ENCODE measurements at regions not wholly inside any gene's neighbourhood (a gene's known extent, or its start where the extent isn't known, plus 50 kb on each side); places are given as distances from the start of the nearest gene placed in this dataset.

GRCh38 chr7:55641273-55641691 is 69.0 kb upstream of the VOPP1 start:
- peak; percentile 91 for ATAC-seq
- Mint-ChIP-seq H3K27me3 (no peaks in the 10 kb centered on the region), H3K4me1 (peaks cover 10% of the 10 kb centered on the region), H3K36me3 (ENCODE audit: low read depth) (peaks cover 2% of the 10 kb centered on the region), H3K4me3 (no peak overlapping the region), H3K27ac (peak overlapping the region; percentile 73)
- H3K9me3 ChIP-seq (ENCODE audit: control insufficient read depth, low read length, poor library complexity, severe bottlenecking), result no peaks in the 10 kb centered on the region
- DNase-seq, result no peak

- no peaks in the 10 kb centered on the region for H3K9me3 ChIP-seq (ENCODE audit: control insufficient read depth, low read length, poor library complexity, severe bottlenecking)
- Mint-ChIP-seq H3K4me1 (peaks cover 10% of the 10 kb centered on the region), H3K27ac (no peak overlapping the region), H3K36me3 (ENCODE audit: low read depth) (peaks cover 2% of the 10 kb centered on the region), H3K27me3 (no peaks in the 10 kb centered on the region), H3K4me3 (no peak overlapping the region)
- DNase-seq, result no peak
- no peak for ATAC-seq
Observed at GRCh38 chr7:55639640-55640039, 67.3 kb upstream of the VOPP1 start.

DNA sequence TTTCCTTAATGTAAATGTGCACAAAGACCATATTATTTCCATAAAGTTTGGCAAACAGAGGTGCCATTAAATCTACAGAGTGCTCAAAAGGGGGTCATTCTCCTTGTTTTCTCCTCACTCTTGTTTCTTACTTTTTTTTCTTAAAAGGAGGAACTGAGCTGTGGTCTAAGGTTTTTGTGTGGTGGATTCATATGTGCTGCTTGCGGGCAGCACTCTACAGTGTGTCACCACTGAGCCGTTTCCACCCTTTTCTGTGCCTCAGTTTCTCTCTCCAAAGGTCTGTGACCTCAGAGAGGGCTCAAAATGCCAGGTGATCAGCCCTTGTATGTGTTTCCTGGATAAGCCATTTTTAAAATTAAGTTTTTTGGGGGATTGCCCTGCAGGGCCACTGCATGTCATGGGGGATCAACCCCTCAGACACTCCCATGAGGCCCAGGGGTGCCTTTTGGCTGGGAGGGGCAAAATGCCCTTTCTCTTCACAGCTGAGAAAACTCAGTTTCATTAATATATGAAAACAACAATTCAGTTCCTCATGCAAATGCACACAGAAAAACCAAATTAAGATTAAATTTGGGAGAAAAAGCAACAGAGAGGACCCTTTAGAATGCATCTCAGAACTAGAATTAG is 56.9 kb upstream of the VOPP1 start:
- ATAC-seq, result no peak
- Mint-ChIP-seq H3K4me3 (no peak overlapping the region), H3K36me3 (ENCODE audit: low read depth) (no peaks in the 10 kb centered on the region), H3K27me3 (peaks cover 22% of the 10 kb centered on the region), H3K27ac (no peak overlapping the region), H3K4me1 (no peaks in the 10 kb centered on the region)
- no peak for DNase-seq
- peaks cover 2% of the 10 kb centered on the region for H3K9me3 ChIP-seq (ENCODE audit: control insufficient read depth, low read length, poor library complexity, severe bottlenecking)

DNA sequence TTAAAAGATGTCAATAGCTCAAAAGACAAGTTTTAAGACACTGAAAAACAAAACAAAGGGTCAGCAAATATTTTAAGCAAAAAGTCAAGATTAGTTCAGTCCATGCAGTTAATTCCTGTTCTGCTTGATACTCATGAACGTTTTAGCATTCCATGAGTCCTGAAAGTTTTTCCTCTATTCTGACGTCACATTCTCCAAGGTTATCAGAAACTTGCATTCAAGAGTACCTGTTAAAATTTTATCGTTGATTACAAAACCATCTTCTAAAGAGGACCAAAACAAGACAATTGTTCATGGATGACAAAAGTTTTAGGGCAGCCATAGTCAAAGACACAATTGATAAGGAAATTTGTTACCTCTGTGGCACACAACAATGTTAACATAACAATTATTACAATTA is 52.5 kb upstream of the VOPP1 start:
- no peaks in the 10 kb centered on the region for H3K4me1 Mint-ChIP-seq
- no peak overlapping the region for H3K27ac Mint-ChIP-seq
- H3K9me3 ChIP-seq (ENCODE audit: control insufficient read depth, low read length, poor library complexity, severe bottlenecking), result peaks cover 2% of the 10 kb centered on the region
- DNase-seq (no peak), ATAC-seq (no peak)
- H3K36me3 Mint-ChIP-seq (ENCODE audit: low read depth), result peaks cover under 1% of the 10 kb centered on the region
- H3K4me3 Mint-ChIP-seq, result no peak overlapping the region
- H3K27me3 Mint-ChIP-seq, result peaks cover 33% of the 10 kb centered on the region

- no peak overlapping the region for H3K4me3 Mint-ChIP-seq
- H3K36me3 Mint-ChIP-seq (ENCODE audit: low read depth), result peaks cover 2% of the 10 kb centered on the region
- peaks cover 2% of the 10 kb centered on the region for H3K9me3 ChIP-seq (ENCODE audit: control insufficient read depth, low read length, poor library complexity, severe bottlenecking)
- no peaks in the 10 kb centered on the region for H3K4me1 Mint-ChIP-seq
- peaks cover 21% of the 10 kb centered on the region for H3K27me3 Mint-ChIP-seq
- no peak overlapping the region for H3K27ac Mint-ChIP-seq
- ATAC-seq, result no peak
- DNase-seq, result no peak
Observed at GRCh38 chr7:55623617-55624016, 51.3 kb upstream of the VOPP1 start.

DNA sequence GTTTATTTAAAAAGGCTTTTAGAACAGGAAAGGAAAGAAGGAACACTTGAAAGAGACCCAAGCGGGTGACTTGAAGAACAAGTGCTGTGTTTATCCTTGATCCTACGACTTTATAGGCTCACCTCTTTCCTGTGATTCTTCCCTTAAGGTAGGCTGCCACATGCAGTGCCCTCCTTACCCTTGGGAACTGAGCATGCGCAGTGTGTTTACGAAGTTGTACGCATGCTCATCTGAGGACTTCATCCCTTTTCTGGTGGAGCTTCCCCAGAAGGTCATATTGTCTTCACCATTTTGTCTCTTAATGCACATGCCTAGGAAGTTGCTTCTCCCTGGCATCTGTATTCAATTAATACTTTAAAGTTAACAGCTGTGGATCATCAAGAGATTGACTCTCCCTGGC is 49.9 kb upstream of the VOPP1 start:
- Mint-ChIP-seq H3K27me3 (peaks cover 21% of the 10 kb centered on the region), H3K27ac (no peak overlapping the region), H3K4me3 (no peak overlapping the region), H3K36me3 (ENCODE audit: low read depth) (peaks cover 2% of the 10 kb centered on the region), H3K4me1 (no peaks in the 10 kb centered on the region)
- peaks cover 2% of the 10 kb centered on the region for H3K9me3 ChIP-seq (ENCODE audit: control insufficient read depth, low read length, poor library complexity, severe bottlenecking)
- DNase-seq (no peak), ATAC-seq (no peak)

All from T-helper 17 cell (primary cell).